PFSK-1 (cell line): ENCODE measurements at regions not wholly inside any gene's neighbourhood (a gene's known extent, or its start where the extent isn't known, plus 50 kb on each side); places are given as distances from the start of the nearest gene placed in this dataset.

Experiments
- FOXP2 ChIP-seq: optimal IDR thresholded peaks from 2 replicates; pipeline ENCODE3; 2011; ENCODE audit warnings: borderline replicate concordance, control low read depth, inconsistent platforms; ENCODE audit not compliant: insufficient read depth; ENCODE audit errors: extremely low read length, extremely low read depth
- POLR2AphosphoS5 ChIP-seq: IDR thresholded peaks from 2 replicates; pipeline ENCODE4 v1.6.1; 2012; ENCODE audit warnings: low read depth, mild to moderate bottlenecking, control low read depth, low read length, moderate library complexity
- REST ChIP-seq, 2 experiments: IDR thresholded peaks; 2 replicates each; pipeline versions ENCODE4 v1.6.1 to v1.8.0; 2011 to 2012; ENCODE audit warnings: low read depth in 2 of 2, low read length in 2 of 2, control low read depth in 1 of 2, inconsistent platforms in 1 of 2, mild to moderate bottlenecking in 1 of 2, moderate library complexity in 1 of 2; ENCODE audit not compliant: insufficient read depth in 1 of 2
- SIN3A ChIP-seq: IDR thresholded peaks from 2 replicates; pipeline ENCODE4 v1.6.1; 2012; ENCODE audit warnings: mild to moderate bottlenecking, low read length, moderate library complexity, borderline replicate concordance; ENCODE audit not compliant: insufficient read depth
- TAF1 ChIP-seq: IDR thresholded peaks from 2 replicates; pipeline ENCODE4 v1.6.1; 2012; ENCODE audit warnings: low read length, control low read depth, borderline replicate concordance; ENCODE audit not compliant: insufficient read depth

DNA sequence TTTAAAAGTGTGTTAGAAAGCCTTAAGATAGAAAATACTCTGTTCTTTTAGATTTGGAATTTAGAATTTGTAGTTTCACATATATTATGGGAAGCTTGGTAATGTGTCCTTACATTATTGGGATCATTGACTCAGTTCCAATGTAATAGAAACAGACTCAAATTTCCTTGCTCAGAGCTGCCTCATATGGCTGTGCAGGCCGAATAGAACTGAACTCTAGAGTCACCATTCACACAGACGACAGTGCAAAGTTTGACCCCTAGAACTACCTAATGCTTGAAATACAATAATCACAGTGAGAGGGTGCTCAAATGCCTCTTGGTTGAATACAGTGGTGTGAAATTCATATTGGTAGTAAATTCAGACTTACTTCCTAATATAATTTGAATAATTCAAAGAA is 482.7 kb upstream of the CITED2 start:
- no peak for TF ChIP-seq SIN3A
- TF ChIP-seq FOXP2 = no peak
- TF ChIP-seq POLR2AphosphoS5 = no peak
- no peak for TF ChIP-seq REST (IDR thresholded peaks at IDR 0.05; ENCODE audit: insufficient read depth in 1 of 2, low read depth in 2 of 2, low read length in 2 of 2)
- no peak for TF ChIP-seq TAF1

- TF ChIP-seq POLR2AphosphoS5 (no peak), FOXP2 (no peak), REST (IDR thresholded peaks at IDR 0.05; ENCODE audit: insufficient read depth in 1 of 2, low read depth in 2 of 2, low read length in 2 of 2) (no peak), SIN3A (no peak), TAF1 (no peak)
Measured at GRCh38 chr6:139856562-139856961, 482.1 kb upstream of the CITED2 start.

GRCh38 chr6:139855671-139856311 is 481.3 kb upstream of the CITED2 start:
- TF ChIP-seq REST (IDR thresholded peaks at IDR 0.05; ENCODE audit: insufficient read depth in 1 of 2, low read depth in 2 of 2, low read length in 2 of 2) = no peak

- TF ChIP-seq SIN3A (no peak), REST (IDR thresholded peaks at IDR 0.05; ENCODE audit: insufficient read depth in 1 of 2, low read depth in 2 of 2, low read length in 2 of 2) (no peak), FOXP2 (no peak), POLR2AphosphoS5 (no peak), TAF1 (no peak)
Measured at GRCh38 chr6:139853302-139853992, 479.0 kb upstream of the CITED2 start.
